Peyer's patch (tissue), 4 donors: ENCODE measurements at regions not wholly inside any gene's neighbourhood (a gene's known extent, or its start where the extent isn't known, plus 50 kb on each side); places are given as distances from the start of the nearest gene placed in this dataset.

ENCODE experiments used
- DNase-seq, 3 donors: peaks; one replicate each; pipeline ENCODE4 v3.0.0-alpha.2; 2017 to 2019
- H3K27ac ChIP-seq, 4 donors: fragments of 200-600 bp; sonication (generic); one replicate each; pipeline ENCODE4 v1.5.1; 2016 to 2019
- H3K27me3 ChIP-seq, 2 donors: fragments of 200-600 bp; sonication (generic); one replicate each; pipeline ENCODE4 v1.5.1; 2019
- H3K36me3 ChIP-seq, 3 donors: fragments of 200-600 bp; sonication (generic); one replicate each; pipeline ENCODE4 v1.5.1; 2016 to 2019
- H3K4me1 ChIP-seq, 4 donors: fragments of 200-600 bp; sonication (generic); one replicate each; pipeline ENCODE4 v1.5.1; 2016 to 2019
- H3K4me3 ChIP-seq, 4 donors: fragments of 200-600 bp; sonication (generic); 1 replicate in 3 of 4; 2 replicates in 1 of 4; pipeline ENCODE4 v1.5.1; 2016 to 2019; ENCODE audit warnings: mild to moderate bottlenecking in 1 of 4
- H3K9me3 ChIP-seq, 4 donors: fragments of 200-600 bp; sonication (generic); one replicate each; pipeline ENCODE4 v1.5.1; 2016 to 2019; ENCODE audit warnings: mild to moderate bottlenecking in 1 of 4
- POLR2A ChIP-seq, 2 donors: fragments of 450-650 bp; IDR thresholded peaks; one replicate each; pipeline ENCODE4 v1.5.1; 2017; ENCODE audit warnings: antibody characterized with exemption in 2 of 2, mild to moderate bottlenecking in 2 of 2, moderate library complexity in 2 of 2
- TF ChIP-seq, protein P1 (sequence below), 6 experiments: fragments of 450-650 bp in 4 of 6; fragments of 200-600 bp in 2 of 6; sonication (generic) in 1 of 6; IDR thresholded peaks; one replicate each; pipeline ENCODE4 v1.5.1; 2017 to 2019; ENCODE audit warnings: antibody characterized with exemption in 6 of 6, mild to moderate bottlenecking in 3 of 6, moderate library complexity in 1 of 6

- no peaks in the 10 kb centered on the region for H3K9me3 ChIP-seq
- H3K4me3 ChIP-seq: no peak overlapping the region
Observed at GRCh38 chr2:21253311-21254027, 129.7 kb downstream of the TDRD15 start.

GRCh38 chr2:21254170-21254965 lies 130.6 kb downstream of the TDRD15 start:
- Histone ChIP-seq H3K4me1 (no peaks in the 10 kb centered on the region), H3K9me3 (no peaks in the 10 kb centered on the region), H3K36me3 (no peaks in the 10 kb centered on the region), H3K27ac (no peak overlapping the region), H3K27me3 (no peaks in the 10 kb centered on the region), H3K4me3 (no peak overlapping the region)
- no peak for DNase-seq
- TF ChIP-seq, protein P1, sequence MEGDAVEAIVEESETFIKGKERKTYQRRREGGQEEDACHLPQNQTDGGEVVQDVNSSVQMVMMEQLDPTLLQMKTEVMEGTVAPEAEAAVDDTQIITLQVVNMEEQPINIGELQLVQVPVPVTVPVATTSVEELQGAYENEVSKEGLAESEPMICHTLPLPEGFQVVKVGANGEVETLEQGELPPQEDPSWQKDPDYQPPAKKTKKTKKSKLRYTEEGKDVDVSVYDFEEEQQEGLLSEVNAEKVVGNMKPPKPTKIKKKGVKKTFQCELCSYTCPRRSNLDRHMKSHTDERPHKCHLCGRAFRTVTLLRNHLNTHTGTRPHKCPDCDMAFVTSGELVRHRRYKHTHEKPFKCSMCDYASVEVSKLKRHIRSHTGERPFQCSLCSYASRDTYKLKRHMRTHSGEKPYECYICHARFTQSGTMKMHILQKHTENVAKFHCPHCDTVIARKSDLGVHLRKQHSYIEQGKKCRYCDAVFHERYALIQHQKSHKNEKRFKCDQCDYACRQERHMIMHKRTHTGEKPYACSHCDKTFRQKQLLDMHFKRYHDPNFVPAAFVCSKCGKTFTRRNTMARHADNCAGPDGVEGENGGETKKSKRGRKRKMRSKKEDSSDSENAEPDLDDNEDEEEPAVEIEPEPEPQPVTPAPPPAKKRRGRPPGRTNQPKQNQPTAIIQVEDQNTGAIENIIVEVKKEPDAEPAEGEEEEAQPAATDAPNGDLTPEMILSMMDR (IDR thresholded peaks at IDR 0.05): no peak
- TF ChIP-seq POLR2A (IDR thresholded peaks at IDR 0.05): no peak

More at GRCh38 chr2:21253311-21254027, 129.7 kb downstream of the TDRD15 start:
- Histone ChIP-seq H3K27me3 (no peaks in the 10 kb centered on the region), H3K27ac (no peak overlapping the region), H3K4me1 (no peaks in the 10 kb centered on the region), H3K36me3 (no peaks in the 10 kb centered on the region)
- no peak for TF ChIP-seq POLR2A (IDR thresholded peaks at IDR 0.05)
- TF ChIP-seq, protein P1 (IDR thresholded peaks at IDR 0.05): no peak
- no peak for DNase-seq

- no peak for TF ChIP-seq POLR2A (IDR thresholded peaks at IDR 0.05)
- TF ChIP-seq, protein P1 (IDR thresholded peaks at IDR 0.05): no peak
- Histone ChIP-seq H3K27ac (no peak overlapping the region), H3K27me3 (no peaks in the 10 kb centered on the region), H3K9me3 (no peaks in the 10 kb centered on the region), H3K36me3 (no peaks in the 10 kb centered on the region), H3K4me3 (no peak overlapping the region), H3K4me1 (no peaks in the 10 kb centered on the region)
- no peak for DNase-seq
Observed at GRCh38 chr2:21256006-21256405, 132.2 kb downstream of the TDRD15 start.

DNA sequence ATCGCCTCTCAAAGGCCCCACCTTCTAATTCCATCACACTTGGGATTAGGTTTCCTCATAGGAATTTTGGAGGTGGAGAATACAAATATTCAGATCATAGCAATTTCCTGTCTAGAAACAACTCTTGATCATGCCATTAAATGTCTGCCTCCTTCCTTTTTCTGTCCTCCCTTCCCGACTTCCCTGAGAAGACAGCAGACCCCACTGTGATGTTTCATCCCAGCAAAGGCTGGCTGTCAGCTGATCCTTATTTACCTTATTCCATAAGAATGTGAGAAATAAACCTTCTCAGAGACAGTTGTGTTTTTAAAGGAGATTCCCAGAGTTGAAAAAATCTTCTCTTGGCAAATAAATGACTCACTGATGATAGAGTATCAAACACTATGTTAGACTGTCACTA lies 133.9 kb downstream of the TDRD15 start:
- no peak overlapping the region for H3K4me3 ChIP-seq
- H3K4me1 ChIP-seq: no peaks in the 10 kb centered on the region
- H3K27ac ChIP-seq: no peak overlapping the region
- TF ChIP-seq, protein P1 (IDR thresholded peaks at IDR 0.05): no peak
- no peak for TF ChIP-seq POLR2A (IDR thresholded peaks at IDR 0.05)
- H3K9me3 ChIP-seq: no peaks in the 10 kb centered on the region
- H3K27me3 ChIP-seq: no peaks in the 10 kb centered on the region
- H3K36me3 ChIP-seq: no peaks in the 10 kb centered on the region
- DNase-seq: no peak

GRCh38 chr2:21258082-21258481 lies 134.3 kb downstream of the TDRD15 start:
- no peak overlapping the region for H3K4me3 ChIP-seq
- no peak for TF ChIP-seq POLR2A (IDR thresholded peaks at IDR 0.05)
- TF ChIP-seq, protein P1 (IDR thresholded peaks at IDR 0.05): no peak
- no peaks in the 10 kb centered on the region for H3K27me3 ChIP-seq
- H3K9me3 ChIP-seq: no peaks in the 10 kb centered on the region
- DNase-seq: no peak
- H3K4me1 ChIP-seq: no peaks in the 10 kb centered on the region
- H3K27ac ChIP-seq: no peak overlapping the region
- no peaks in the 10 kb centered on the region for H3K36me3 ChIP-seq
